8988T (cell line): ENCODE measurements at regions not wholly inside any gene's neighbourhood (a gene's known extent, or its start where the extent isn't known, plus 50 kb on each side); places are given as distances from the start of the nearest gene placed in this dataset.
A peak's percentile ranks its signal among the peaks of the same experiment; 100 is the strongest.

Experiments used
- DNase-seq: peaks from one replicate; pipeline ENCODE4 v3.0.0; 2011

DNA sequence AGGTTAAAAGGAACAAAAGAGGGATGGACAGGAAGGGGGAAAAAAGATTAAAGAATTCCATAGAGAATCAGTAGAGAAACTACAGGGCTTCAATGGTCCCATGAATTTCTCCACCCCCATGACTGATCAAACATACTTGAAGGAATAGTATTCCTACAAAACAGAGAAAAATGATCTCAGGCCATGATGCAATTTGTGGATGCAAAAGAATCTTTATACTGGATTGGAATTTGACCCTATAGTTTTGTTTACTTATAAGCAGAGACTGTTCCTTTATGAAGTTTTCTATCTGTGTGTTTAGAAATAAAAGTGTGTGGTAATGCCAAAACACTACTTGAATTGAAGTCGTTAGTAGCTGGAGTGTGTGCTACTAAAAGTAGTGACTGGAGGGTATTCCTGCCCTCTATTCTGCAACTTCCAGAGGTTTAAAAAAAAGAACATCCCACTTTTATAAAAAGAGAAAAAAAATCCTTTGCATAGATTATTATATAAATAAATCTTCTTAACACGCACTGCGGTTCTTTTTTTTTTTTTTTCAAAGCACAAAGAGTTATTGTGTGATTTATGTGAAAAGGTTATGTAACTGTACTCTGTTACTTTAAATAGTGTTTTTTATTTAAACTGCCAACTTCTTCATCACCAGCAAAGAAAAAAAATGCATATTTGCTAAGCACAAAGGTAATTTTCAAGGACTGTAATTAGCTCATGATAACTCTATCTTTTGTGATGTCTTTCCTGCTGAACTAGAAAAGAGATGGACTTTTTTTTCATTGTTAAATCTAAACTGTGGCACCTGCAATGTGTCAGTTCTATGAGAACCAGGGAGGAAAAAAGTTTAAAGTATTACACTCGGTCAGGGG is 214.5 kb upstream of the CITED2 start:
- DNase-seq: no peak

GRCh38 chr6:139588076-139588639 is 213.7 kb upstream of the CITED2 start:
- no peak for DNase-seq

- DNase-seq: peak; percentile 37
These were observed 213.0 kb upstream of the CITED2 start for GRCh38 chr6:139587469-139587868.

- no peak for DNase-seq
These were observed 211.8 kb upstream of the CITED2 start for GRCh38 chr6:139586273-139586672.

- no peak for DNase-seq
These were observed 210.2 kb upstream of the CITED2 start for GRCh38 chr6:139584599-139584998.

DNA sequence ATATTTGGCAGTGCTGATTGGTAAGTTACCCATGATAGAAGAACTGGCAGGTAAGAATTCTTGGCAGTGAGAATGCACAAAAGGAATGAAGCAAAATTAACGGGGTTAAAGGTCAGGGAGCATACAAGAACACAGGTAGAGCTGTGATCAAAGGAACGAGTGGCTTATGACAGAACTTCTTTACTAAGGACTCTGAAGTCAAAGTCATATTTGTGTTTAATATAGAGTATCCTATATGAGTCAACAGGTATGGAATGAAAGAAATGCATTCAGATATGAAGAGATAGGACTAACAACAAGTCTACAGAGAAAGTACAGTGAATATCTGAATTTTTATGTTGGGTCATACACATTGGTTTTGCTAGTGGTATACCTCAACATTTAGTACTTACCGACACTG is 209.0 kb upstream of the CITED2 start:
- no peak for DNase-seq

DNA sequence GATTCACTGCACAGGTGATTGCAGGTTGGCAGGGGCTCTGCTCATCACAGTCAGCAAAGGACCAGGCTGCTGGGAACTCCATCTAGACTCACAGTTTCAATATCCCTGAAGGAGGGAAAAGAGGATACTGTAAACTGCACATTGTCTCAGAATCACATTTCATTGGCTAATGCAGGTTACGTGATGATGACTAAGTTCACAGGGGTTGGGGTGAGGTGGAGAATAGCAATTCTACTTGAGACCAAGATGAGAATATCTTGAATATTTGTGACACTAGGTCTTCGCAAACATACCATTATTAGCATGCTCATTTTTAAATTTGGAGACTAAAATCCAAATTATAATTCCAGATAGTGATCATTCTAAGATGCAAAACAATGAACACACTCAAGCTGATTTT is 208.5 kb upstream of the CITED2 start:
- no peak for DNase-seq

- DNase-seq: no peak
These were observed 207.0 kb upstream of the CITED2 start for GRCh38 chr6:139581485-139581865.

- DNase-seq: no peak
These were observed 206.4 kb upstream of the CITED2 start for GRCh38 chr6:139580592-139581484.

GRCh38 chr6:139577763-139578604 is 203.5 kb upstream of the CITED2 start:
- no peak for DNase-seq

DNA sequence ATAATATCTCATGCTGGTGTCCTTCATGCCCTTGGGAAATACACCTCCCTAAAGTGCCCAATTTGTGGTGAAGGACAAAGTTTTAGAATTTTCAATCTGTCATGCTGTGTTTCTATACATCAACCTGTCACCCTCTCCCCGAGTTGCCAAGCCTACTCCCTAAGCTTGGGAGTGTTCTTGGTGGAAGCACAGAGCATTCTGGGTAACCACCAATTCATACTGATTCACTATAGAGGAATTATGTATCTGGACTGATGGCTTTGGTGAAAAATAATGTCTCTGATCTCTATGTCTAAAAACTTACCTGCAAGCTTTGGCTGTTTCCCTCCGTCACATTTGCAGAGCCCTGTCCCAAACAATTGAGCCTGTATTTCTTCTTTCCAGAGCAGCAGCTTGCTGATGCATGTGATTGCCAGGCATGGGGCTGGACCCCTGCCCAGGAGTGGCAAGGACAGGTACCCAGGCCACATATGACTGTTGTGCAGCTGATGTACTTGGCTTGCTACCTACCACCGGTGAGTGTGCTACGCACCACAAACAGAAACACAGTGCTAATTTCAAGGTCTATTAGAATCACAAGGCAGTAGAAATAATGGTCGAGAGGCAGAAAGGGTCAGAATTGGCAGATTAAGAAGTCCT is 202.8 kb upstream of the CITED2 start:
- no peak for DNase-seq

DNA sequence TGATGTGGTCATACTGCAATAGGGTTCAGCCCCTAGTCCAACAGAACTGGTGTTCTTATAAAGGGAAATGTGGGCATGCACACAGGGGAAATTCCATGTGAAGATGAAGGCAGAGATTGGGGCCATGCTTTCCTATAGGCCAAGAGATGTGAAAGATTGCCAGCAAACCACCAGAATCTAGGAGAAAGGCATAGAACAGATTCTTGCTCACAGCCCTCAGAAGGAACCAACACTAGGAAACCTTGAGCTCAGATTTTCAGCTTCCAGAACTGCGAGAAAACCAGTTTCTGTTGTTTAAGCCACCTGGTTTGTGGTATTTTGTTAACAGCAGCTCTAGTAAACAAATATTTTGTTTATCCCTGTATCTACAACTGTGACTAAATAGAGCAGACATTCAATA is 197.6 kb upstream of the CITED2 start:
- no peak for DNase-seq

- DNase-seq: no peak
These were observed 195.7 kb upstream of the CITED2 start for GRCh38 chr6:139570166-139570565.

DNA sequence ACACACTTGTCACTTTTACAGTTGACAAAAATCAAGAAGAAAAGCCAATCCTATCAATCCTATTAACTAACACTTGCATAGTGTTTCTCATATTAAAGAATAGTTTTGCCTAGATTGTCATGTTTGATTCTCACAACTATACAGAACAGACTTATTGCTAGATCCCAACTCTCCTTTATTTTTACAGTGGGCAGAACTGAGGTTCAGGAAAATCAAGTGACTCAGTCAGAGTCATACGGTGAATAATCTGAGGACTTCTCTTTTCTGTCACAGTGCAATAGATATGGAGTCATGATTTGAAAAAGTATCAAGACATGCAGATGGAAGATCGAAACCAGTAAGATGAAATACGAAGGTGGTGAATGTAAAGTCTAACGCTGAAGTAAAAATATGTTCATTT is 195.1 kb upstream of the CITED2 start:
- DNase-seq: no peak

DNA sequence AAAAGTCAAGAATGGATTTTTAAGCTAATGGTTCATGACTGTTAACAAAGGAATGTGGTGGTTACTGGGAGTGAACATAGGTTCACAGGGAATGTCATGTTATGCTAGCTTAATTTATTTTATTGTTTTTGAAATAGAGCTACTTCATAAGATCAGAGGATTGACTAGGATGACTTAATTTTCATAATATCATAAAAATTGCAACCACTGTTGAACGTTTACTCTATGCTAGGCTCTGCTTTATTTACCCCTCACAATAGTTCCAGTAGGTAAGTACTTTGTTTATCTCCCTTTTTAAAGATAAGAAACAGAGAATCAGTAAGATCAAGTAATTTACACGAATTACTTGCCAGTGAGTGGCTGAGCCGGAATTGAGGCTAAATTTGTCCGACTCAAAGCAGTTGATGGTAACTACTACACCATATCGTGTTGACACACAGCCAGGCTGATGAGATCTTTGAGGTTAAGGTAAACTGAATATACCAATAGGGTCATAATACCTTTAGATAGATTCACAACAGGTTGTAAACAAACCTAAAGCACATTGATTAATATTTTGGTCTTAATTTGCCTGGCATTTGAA is 194.6 kb upstream of the CITED2 start:
- no peak for DNase-seq

DNA sequence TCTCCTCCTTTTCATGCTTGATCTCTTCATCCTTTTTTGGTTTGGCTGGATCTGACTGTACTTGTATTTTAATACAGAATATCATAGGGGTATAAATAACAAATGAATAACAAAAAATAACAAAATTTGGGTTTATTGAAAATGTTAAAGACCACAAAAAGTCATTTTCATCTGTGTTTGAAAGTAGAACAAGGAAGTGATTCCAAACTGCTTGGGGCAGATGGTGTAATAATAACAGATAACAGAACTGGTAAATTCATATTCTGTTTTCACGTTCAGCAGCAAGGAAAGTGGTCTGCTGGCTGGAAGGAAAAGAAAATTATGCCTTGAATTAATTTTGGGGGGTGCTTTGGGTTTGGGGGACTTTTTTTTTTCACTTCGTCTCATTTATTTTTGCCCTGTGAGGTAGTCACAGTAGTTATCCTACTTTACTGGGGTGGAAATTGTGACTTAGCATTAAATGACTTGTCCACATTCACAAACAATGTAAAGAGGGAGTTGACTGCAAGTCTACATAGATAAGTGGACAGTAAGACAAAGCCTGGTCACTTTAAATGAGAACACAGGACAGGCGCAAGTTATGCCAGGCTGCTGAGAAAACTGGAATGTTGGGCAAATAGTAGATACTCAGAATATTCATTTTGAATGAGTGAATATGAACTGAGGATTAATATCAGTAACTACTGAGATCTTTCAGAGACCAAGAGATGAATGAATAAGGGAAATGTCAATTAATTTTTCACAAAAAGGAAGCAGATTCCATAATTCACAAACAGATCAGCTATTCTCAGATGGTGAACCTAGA is 193.9 kb upstream of the CITED2 start:
- DNase-seq: no peak

DNA sequence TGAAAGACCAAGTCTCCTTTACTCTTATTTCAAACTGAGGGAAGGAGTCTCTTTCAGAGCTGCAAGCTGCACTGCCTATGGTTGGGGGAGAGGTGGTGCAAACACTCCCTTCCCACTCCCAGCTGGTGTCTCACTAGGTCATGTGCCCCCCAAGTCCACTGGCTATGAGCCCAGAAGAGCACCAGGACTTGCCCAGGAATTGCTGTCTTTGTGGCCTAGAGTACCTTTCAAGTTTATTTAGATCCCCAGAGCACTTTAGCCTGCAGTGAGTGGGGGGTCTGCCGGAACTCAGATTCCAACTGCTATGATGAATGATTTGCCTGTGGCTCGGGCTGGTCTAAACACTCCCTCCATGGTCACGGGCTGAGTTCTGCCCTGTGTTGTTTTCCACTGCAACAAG is 192.6 kb upstream of the CITED2 start:
- no peak for DNase-seq

DNA sequence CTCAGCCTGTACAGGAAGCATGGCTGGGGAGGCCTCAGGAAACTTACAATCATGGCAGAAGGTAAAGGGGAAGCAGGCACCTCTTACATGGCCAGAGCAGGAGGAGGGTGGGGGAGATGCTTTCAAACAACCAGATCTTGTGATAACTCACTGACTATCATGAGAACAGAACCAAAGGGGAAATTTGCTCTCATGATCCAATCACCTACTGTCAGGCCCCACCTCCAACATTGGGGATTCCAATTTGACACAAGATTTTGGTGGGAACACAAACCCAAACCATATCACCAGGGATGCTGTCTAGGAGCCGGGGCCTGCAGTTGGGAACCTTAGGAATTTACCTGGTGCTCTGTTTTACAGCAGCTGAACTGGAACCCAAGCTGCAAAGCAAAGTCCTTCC is 191.1 kb upstream of the CITED2 start:
- DNase-seq: no peak

DNA sequence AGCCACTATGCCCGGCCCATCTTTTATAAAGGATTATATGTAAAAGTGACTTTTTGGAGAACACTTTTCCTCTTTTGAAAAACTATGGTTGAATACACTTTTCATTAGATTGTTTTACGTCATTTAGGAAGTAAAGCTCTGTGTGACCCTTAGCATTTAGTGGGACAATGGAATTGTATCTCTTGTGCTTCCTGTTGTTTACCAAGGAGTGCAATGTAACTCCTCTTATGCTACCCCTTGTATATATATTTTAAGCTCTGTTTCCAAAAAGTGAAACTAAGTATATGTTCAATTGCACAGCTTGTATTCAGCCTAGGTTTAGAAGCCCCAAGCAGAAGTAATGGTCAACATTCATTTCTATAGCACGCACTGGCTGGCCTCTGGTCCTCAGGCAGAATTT is 183.1 kb upstream of the CITED2 start:
- DNase-seq: no peak

GRCh38 chr6:139556532-139556931 is 182.1 kb upstream of the CITED2 start:
- DNase-seq: no peak

DNA sequence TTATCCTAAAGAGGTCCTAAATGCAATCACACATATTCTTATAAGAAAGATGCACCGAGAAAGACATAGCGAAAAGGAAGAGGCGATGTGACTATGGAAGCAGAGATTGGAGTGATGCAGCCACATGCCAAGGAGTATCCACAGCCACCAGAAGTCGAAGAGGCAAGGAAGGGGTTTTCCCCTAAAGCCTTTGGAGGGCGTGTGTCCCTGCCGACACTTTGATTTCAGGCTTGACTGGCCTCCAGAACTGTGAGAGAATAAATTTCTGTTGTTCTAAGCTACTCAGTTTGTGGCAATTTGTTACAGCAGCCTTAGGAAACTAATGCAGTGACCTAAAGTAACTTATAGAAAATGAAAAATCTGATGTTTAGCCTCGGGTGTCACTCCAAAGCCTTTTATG is 179.5 kb upstream of the CITED2 start:
- DNase-seq: no peak
